IMR-90 (cell line): ENCODE measurements at regions not wholly inside any gene's neighbourhood (a gene's known extent, or its start where the extent isn't known, plus 50 kb on each side); places are given as distances from the start of the nearest gene placed in this dataset.

Experiments
- ATAC-seq: fragments of 200-7000 bp; cut with Tn5 transposase; 2 replicates; pipeline ENCODE4 v1.9.1; 2020; ENCODE audit warnings: low read depth, mild to moderate bottlenecking, moderate library complexity
- BruUV-seq: library from RNA; stranded (reverse); fragments of 400-500 nt; replicated peaks from 2 replicates; lab custom pipeline; 2021; lab: Mats Ljungman, UMichigan
- CTCF ChIA-PET: fragments of 300-600 bp; formaldehyde crosslinking; extraction: SDS; loops from one replicate; lab custom pipeline; 2021; ENCODE audit warnings: antibody characterized with exemption; lab: Yijun Ruan, JAX
- POLR2A ChIA-PET: fragments of 300-600 bp; sonication (Branson Sonifier 250); formaldehyde crosslinking; loops from one replicate; lab custom pipeline; 2022; ENCODE audit warnings: antibody characterized with exemption; ENCODE audit not compliant: unreplicated experiment; lab: Charles Lee
- DNase-seq: peaks from one replicate; pipeline ENCODE4 v3.0.0; 2013
- H2AFZ ChIP-seq: replicated peaks from 2 replicates; pipeline ENCODE3; 2013; ENCODE audit warnings: low read length, mild to moderate bottlenecking; ENCODE audit not compliant: poor library complexity
- H2AK5ac ChIP-seq: 2 replicates; pipeline ENCODE4 v1.6.1; 2013; ENCODE audit warnings: low read depth, low read length, inconsistent platforms
- H2AK9ac ChIP-seq: replicated peaks from 2 replicates; pipeline ENCODE3; 2013; ENCODE audit warnings: mild to moderate bottlenecking, low read depth, low read length, moderate library complexity; ENCODE audit not compliant: poor library complexity
- H2BK120ac ChIP-seq: 2 replicates; pipeline ENCODE4 v1.6.1; 2013; ENCODE audit warnings: low read depth, low read length, inconsistent platforms
- H2BK15ac ChIP-seq: 3 replicates; pipeline ENCODE4 v1.6.1; 2013; ENCODE audit warnings: low read depth, low read length, inconsistent platforms
- H2BK20ac ChIP-seq: 2 replicates; pipeline ENCODE4 v1.6.1; 2013; ENCODE audit warnings: low read depth, mild to moderate bottlenecking, inconsistent platforms, low read length, moderate library complexity
- H2BK5ac ChIP-seq: 2 replicates; pipeline ENCODE4 v1.6.1; 2013; ENCODE audit warnings: mild to moderate bottlenecking, low read depth, low read length, inconsistent platforms; ENCODE audit not compliant: poor library complexity, severe bottlenecking
- H3K14ac ChIP-seq: replicated peaks from 2 replicates; pipeline ENCODE4 v1.6.1; 2013; ENCODE audit warnings: low read depth, low read length, inconsistent platforms
- H3K18ac ChIP-seq: 2 replicates; pipeline ENCODE4 v1.6.1; 2013; ENCODE audit warnings: low read depth, low read length, control low read depth
- H3K23ac ChIP-seq: 2 replicates; pipeline ENCODE4 v1.6.1; 2013; ENCODE audit warnings: low read depth, low read length, inconsistent platforms
- H3K27ac ChIP-seq: 2 replicates; pipeline ENCODE4 v1.5.1; 2013; ENCODE audit warnings: mild to moderate bottlenecking, control low read depth, low read length; ENCODE audit not compliant: insufficient read depth
- H3K27me3 ChIP-seq: 2 replicates; pipeline ENCODE4 v1.6.1; 2013; ENCODE audit warnings: low read length; ENCODE audit not compliant: control insufficient read depth, insufficient read depth
- H3K36me3 ChIP-seq: 2 replicates; pipeline ENCODE4 v1.6.1; 2013; ENCODE audit warnings: low read length, mixed read lengths; ENCODE audit not compliant: control insufficient read depth, insufficient read depth
- H3K4ac ChIP-seq: 2 replicates; pipeline ENCODE4 v1.6.1; 2013; ENCODE audit warnings: low read depth, low read length, inconsistent platforms
- H3K4me1 ChIP-seq: 2 replicates; pipeline ENCODE4 v1.6.1; 2013; ENCODE audit warnings: low read length, mixed read lengths; ENCODE audit not compliant: control insufficient read depth, insufficient read depth
- H3K4me2 ChIP-seq: 2 replicates; pipeline ENCODE4 v1.6.1; 2013; ENCODE audit warnings: low read depth, mild to moderate bottlenecking, control low read depth, low read length, moderate library complexity
- H3K4me3 ChIP-seq: 2 replicates; pipeline ENCODE4 v1.5.1; 2013; ENCODE audit warnings: low read depth, mild to moderate bottlenecking, control low read depth, low read length, moderate library complexity; ENCODE audit not compliant: insufficient read depth
- H3K56ac ChIP-seq: 2 replicates; pipeline ENCODE4 v1.6.1; 2013; ENCODE audit warnings: low read length, inconsistent platforms; ENCODE audit not compliant: insufficient read depth; ENCODE audit errors: extremely low read depth
- H3K79me1 ChIP-seq, 2 experiments: 2 replicates each; pipeline ENCODE4 v1.6.1; 2013; ENCODE audit warnings: low read length in 2 of 2, inconsistent platforms in 1 of 2, low read depth in 1 of 2
- H3K9ac ChIP-seq: 2 replicates; pipeline ENCODE4 v1.6.1; 2013; ENCODE audit warnings: low read depth, low read length, control low read depth
- H3K9me1 ChIP-seq: 2 replicates; pipeline ENCODE4 v1.6.1; 2013; ENCODE audit warnings: low read length, inconsistent platforms; ENCODE audit not compliant: insufficient read depth
- H3K9me3 ChIP-seq: 2 replicates; pipeline ENCODE4 v1.6.1; 2013; ENCODE audit warnings: low read length; ENCODE audit not compliant: control insufficient read depth, insufficient read depth
- H4K20me1 ChIP-seq: 2 replicates; pipeline ENCODE4 v1.6.1; 2013; ENCODE audit warnings: low read length, inconsistent platforms; ENCODE audit not compliant: insufficient read depth
- H4K5ac ChIP-seq: 2 replicates; pipeline ENCODE4 v1.6.1; 2013; ENCODE audit warnings: mild to moderate bottlenecking, low read depth, low read length, control low read depth
- H4K8ac ChIP-seq, 2 experiments: 2 replicates each; pipeline ENCODE4 v1.6.1; 2013; ENCODE audit warnings: low read depth in 2 of 2, low read length in 2 of 2, control low read depth in 1 of 2, inconsistent platforms in 1 of 2
- H4K91ac ChIP-seq: 2 replicates; pipeline ENCODE4 v1.6.1; 2013; ENCODE audit warnings: low read depth, low read length, inconsistent platforms; ENCODE audit not compliant: insufficient read depth
- BHLHE40 ChIP-seq: fragments of 150-350 bp; IDR thresholded peaks from 2 replicates; pipeline ENCODE4 v1.6.1; 2016; ENCODE audit warnings: mild to moderate bottlenecking, low read depth, low read length
- CEBPB ChIP-seq: IDR thresholded peaks from 2 replicates; pipeline ENCODE4 v1.6.1; 2012; ENCODE audit warnings: low read depth, low read length, improper control_type of control experiment
- CHD1 ChIP-seq: IDR thresholded peaks from 2 replicates; pipeline ENCODE4 v1.6.1; 2012; ENCODE audit warnings: low read depth, low read length, improper control_type of control experiment
- CTCF ChIP-seq: conservative IDR thresholded peaks from 2 replicates; pipeline ENCODE4 v1.5.1; 2012; ENCODE audit warnings: mild to moderate bottlenecking, low read depth, low read length, improper control_type of control experiment
- ELK1 ChIP-seq: fragments of 150-350 bp; IDR thresholded peaks from 2 replicates; pipeline ENCODE4 v1.6.1; 2016; ENCODE audit warnings: low read depth, mild to moderate bottlenecking, low read length, moderate library complexity, borderline replicate concordance
- FOS ChIP-seq: fragments of 150-350 bp; IDR thresholded peaks from 2 replicates; pipeline ENCODE4 v1.6.1; 2016; ENCODE audit warnings: low read depth, low read length
- MAFK ChIP-seq: IDR thresholded peaks from 2 replicates; pipeline ENCODE4 v1.6.1; 2012; ENCODE audit warnings: low read depth, low read length, improper control_type of control experiment
- MAZ ChIP-seq: IDR thresholded peaks from 2 replicates; pipeline ENCODE4 v1.6.1; 2012; ENCODE audit warnings: low read depth, mild to moderate bottlenecking, low read length, improper control_type of control experiment, moderate library complexity, borderline replicate concordance
- MXI1 ChIP-seq: IDR thresholded peaks from 2 replicates; pipeline ENCODE4 v1.6.1; 2012; ENCODE audit warnings: low read depth, mild to moderate bottlenecking, low read length, moderate library complexity, borderline replicate concordance
- NFE2L2 ChIP-seq: fragments of 150-350 bp; IDR thresholded peaks from 2 replicates; pipeline ENCODE4 v1.6.1; 2016; ENCODE audit warnings: low read depth, mild to moderate bottlenecking, low read length
- POLR2A ChIP-seq: IDR thresholded peaks from 2 replicates; pipeline ENCODE4 v1.6.1; 2012; ENCODE audit warnings: mild to moderate bottlenecking, low read depth, low read length
- RAD21 ChIP-seq: IDR thresholded peaks from 2 replicates; pipeline ENCODE4 v1.6.1; 2012; ENCODE audit warnings: low read length, improper control_type of control experiment
- RCOR1 ChIP-seq: IDR thresholded peaks from 2 replicates; pipeline ENCODE4 v1.6.1; 2012; ENCODE audit warnings: mild to moderate bottlenecking, low read length, improper control_type of control experiment; ENCODE audit not compliant: insufficient replicate concordance
- RFX5 ChIP-seq: IDR thresholded peaks from 2 replicates; pipeline ENCODE4 v1.8.0; 2012; ENCODE audit warnings: low read depth, mild to moderate bottlenecking, low read length, moderate library complexity
- SMC3 ChIP-seq: fragments of 150-350 bp; IDR thresholded peaks from 2 replicates; pipeline ENCODE4 v1.6.1; 2016; ENCODE audit warnings: low read depth, mild to moderate bottlenecking, antibody characterized with exemption, low read length, moderate library complexity
- USF2 ChIP-seq: fragments of 150-350 bp; IDR thresholded peaks from 2 replicates; pipeline ENCODE4 v1.6.1; 2017; ENCODE audit warnings: mild to moderate bottlenecking, antibody characterized with exemption, low read length, low read depth
- WGBS, 2 experiments: methylation state at CpG; one replicate each; pipeline versions ENCODE4 v1.1.5 to v1.1.7; 2013; ENCODE audit warnings: missing lambda C conversion rate in 2 of 2; ENCODE audit not compliant: insufficient read length in 1 of 2; ENCODE audit errors: extremely low coverage in 2 of 2; 5-methylcytosine and 5-hydroxymethylcytosine counted together
- dilution Hi-C: fragments of 300-500 bp; cut with HindIII; formaldehyde crosslinking; loops from one replicate; pipeline ENCODE4 v1.14.3; 2018; ENCODE audit warnings: low sequenced_read_pairs; ENCODE audit not compliant: unreplicated experiment
- in situ Hi-C: fragments of 300-500 bp; cut with MboI; formaldehyde crosslinking; loops from 3 replicates; pipeline ENCODE4 v1.14.3; 2019; ENCODE audit warnings: low sequenced_read_pairs, inconsistent platforms, mixed read lengths
- intact Hi-C: fragments of 100-400 bp; cut with micrococcal nuclease; formaldehyde crosslinking; loops from 2 replicates; pipeline ENCODE4 v1.10.0; 2022

GRCh38 chr10:53361281-53361680 is 588.7 kb upstream of the MBL2 start:
- H4K8ac ChIP-seq: no peak overlapping the region

More at GRCh38 chr10:53361281-53361680, 588.7 kb upstream of the MBL2 start:
- Histone ChIP-seq H3K23ac (no peak overlapping the region), H3K18ac (no peak overlapping the region), H3K4ac (no peak overlapping the region), H3K36me3 (no peaks in the 10 kb centered on the region), H3K9ac (no peak overlapping the region), H2AK9ac (no peak overlapping the region), H3K79me1 (no peaks in the 10 kb centered on the region), H2BK20ac (no peak overlapping the region), H3K27ac (no peak overlapping the region), H4K91ac (no peak overlapping the region), H2BK5ac (no peak overlapping the region), H4K20me1 (no peaks in the 10 kb centered on the region), H3K56ac (no peak overlapping the region), H2AFZ (no peak overlapping the region), H3K14ac (no peak overlapping the region), H3K4me2 (no peak overlapping the region), H3K9me1 (no peaks in the 10 kb centered on the region), H4K5ac (no peak overlapping the region), H2BK15ac (no peak overlapping the region), H3K4me1 (no peaks in the 10 kb centered on the region), H2AK5ac (no peak overlapping the region), H3K4me3 (no peak overlapping the region), H3K27me3 (no peaks in the 10 kb centered on the region), H3K9me3 (no peaks in the 10 kb centered on the region), H2BK120ac (no peak overlapping the region)
- no peak for ATAC-seq
- dilution Hi-C loops (no loop called here), in situ Hi-C loops (no loop called here), intact Hi-C loops (no loop called here)
- TF ChIP-seq CTCF (no peak), MXI1 (no peak), MAZ (no peak), CHD1 (no peak), FOS (no peak), ELK1 (no peak), POLR2A (no peak), SMC3 (no peak), NFE2L2 (no peak), RFX5 (no peak), BHLHE40 (no peak), MAFK (no peak), RCOR1 (no peak), USF2 (no peak), RAD21 (no peak), CEBPB (no peak)
- ChIA-PET POLR2A (no interaction called here), CTCF (no interaction called here)
- no TSS peak for BruUV-seq
- DNase-seq: no peak
- WGBS, 2 experiments: no CpG with 5 or more reads among the region's 1 CpG
